ENCODE measurements at regions not wholly inside any gene's neighbourhood (a gene's known extent, or its start where the extent isn't known, plus 50 kb on each side); places are given as distances from the start of the nearest gene placed in this dataset.

- TF ChIP-seq, protein P1, sequence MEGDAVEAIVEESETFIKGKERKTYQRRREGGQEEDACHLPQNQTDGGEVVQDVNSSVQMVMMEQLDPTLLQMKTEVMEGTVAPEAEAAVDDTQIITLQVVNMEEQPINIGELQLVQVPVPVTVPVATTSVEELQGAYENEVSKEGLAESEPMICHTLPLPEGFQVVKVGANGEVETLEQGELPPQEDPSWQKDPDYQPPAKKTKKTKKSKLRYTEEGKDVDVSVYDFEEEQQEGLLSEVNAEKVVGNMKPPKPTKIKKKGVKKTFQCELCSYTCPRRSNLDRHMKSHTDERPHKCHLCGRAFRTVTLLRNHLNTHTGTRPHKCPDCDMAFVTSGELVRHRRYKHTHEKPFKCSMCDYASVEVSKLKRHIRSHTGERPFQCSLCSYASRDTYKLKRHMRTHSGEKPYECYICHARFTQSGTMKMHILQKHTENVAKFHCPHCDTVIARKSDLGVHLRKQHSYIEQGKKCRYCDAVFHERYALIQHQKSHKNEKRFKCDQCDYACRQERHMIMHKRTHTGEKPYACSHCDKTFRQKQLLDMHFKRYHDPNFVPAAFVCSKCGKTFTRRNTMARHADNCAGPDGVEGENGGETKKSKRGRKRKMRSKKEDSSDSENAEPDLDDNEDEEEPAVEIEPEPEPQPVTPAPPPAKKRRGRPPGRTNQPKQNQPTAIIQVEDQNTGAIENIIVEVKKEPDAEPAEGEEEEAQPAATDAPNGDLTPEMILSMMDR (IDR thresholded peaks at IDR 0.05; ENCODE audit: low read depth, low read length): no peak
- TF ChIP-seq EZH2phosphoT487 (IDR thresholded peaks at IDR 0.05; ENCODE audit: low read depth): no peak
These were observed 280.2 kb downstream of the FOXL1 start for GRCh38 chr16:86858501-86858900.
